Stromal cell of bone marrow (primary cell): ENCODE measurements at regions not wholly inside any gene's neighbourhood (a gene's known extent, or its start where the extent isn't known, plus 50 kb on each side); places are given as distances from the start of the nearest gene placed in this dataset.
A peak's percentile ranks its signal among the peaks of the same experiment; 100 is the strongest.

Source experiments
- DNase-seq: peaks from one replicate; pipeline ENCODE4 v3.0.0-alpha.2; 2012; ENCODE audit warnings: low read depth

- no peak for DNase-seq
These were observed 207.9 kb downstream of the NUAK1 start for GRCh38 chr12:105930557-105931503.

- no peak for DNase-seq
These were observed 206.8 kb downstream of the NUAK1 start for GRCh38 chr12:105931762-105932570.

GRCh38 chr12:105933671-105934665 lies 204.8 kb downstream of the NUAK1 start:
- DNase-seq = peak; percentile 82

GRCh38 chr12:105935106-105935505 lies 203.6 kb downstream of the NUAK1 start:
- no peak for DNase-seq

- DNase-seq = peak; percentile 11
These were observed 202.8 kb downstream of the NUAK1 start for GRCh38 chr12:105935981-105936380.

- DNase-seq = no peak
These were observed 202.3 kb downstream of the NUAK1 start for GRCh38 chr12:105936496-105936895.

GRCh38 chr12:105937009-105937408 lies 201.7 kb downstream of the NUAK1 start:
- no peak for DNase-seq

- no peak for DNase-seq
These were observed 199.5 kb downstream of the NUAK1 start for GRCh38 chr12:105939181-105939721.

- no peak for DNase-seq
These were observed 196.5 kb downstream of the NUAK1 start for GRCh38 chr12:105942281-105942680.

GRCh38 chr12:105943525-105943924 lies 195.2 kb downstream of the NUAK1 start:
- DNase-seq = no peak

GRCh38 chr12:105944628-105945027 lies 194.1 kb downstream of the NUAK1 start:
- no peak for DNase-seq

GRCh38 chr12:105945880-105946279 lies 192.9 kb downstream of the NUAK1 start:
- DNase-seq = no peak

GRCh38 chr12:105946493-105946901 lies 192.3 kb downstream of the NUAK1 start:
- no peak for DNase-seq

GRCh38 chr12:105947906-105948305 lies 190.8 kb downstream of the NUAK1 start:
- DNase-seq = no peak

- DNase-seq = peak; percentile 33
These were observed 190.4 kb downstream of the NUAK1 start for GRCh38 chr12:105948331-105948730.

GRCh38 chr12:105949391-105949790 lies 189.4 kb downstream of the NUAK1 start:
- DNase-seq = no peak

- DNase-seq = no peak
These were observed 187.0 kb downstream of the NUAK1 start for GRCh38 chr12:105951732-105952131.

GRCh38 chr12:105954951-105955931 lies 183.5 kb downstream of the NUAK1 start:
- no peak for DNase-seq

- DNase-seq = no peak
These were observed 182.8 kb downstream of the NUAK1 start for GRCh38 chr12:105955976-105956375.
